LNCAP (cell line): ENCODE measurements at regions not wholly inside any gene's neighbourhood (a gene's known extent, or its start where the extent isn't known, plus 50 kb on each side); places are given as distances from the start of the nearest gene placed in this dataset.

Source experiments
- TF ChIP-seq, protein P1 (sequence below): fragments of 450-650 bp; IDR thresholded peaks from 2 replicates; pipeline ENCODE4 v1.5.1; 2017; ENCODE audit warnings: mild to moderate bottlenecking

DNA sequence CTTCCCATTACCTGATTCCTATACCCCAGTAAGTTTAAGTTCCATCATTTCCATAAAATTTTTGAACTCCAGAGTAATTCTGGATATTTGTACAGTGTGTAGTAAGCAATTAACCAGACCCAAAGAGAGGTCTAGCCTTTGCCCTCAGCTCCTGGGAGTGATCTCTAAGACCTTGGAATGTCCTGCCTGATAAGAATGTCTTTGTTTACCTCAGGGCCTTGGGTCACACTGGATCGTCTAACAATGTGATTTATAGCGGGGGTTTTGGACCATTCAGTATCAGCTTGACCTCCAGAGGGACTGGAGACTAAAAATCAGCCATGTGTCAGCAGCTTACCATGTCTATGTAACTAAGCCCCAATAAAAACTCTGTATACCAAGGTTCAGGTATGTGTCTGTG, 330.9 kb upstream of the PPP1R2C start:
- TF ChIP-seq, protein P1, sequence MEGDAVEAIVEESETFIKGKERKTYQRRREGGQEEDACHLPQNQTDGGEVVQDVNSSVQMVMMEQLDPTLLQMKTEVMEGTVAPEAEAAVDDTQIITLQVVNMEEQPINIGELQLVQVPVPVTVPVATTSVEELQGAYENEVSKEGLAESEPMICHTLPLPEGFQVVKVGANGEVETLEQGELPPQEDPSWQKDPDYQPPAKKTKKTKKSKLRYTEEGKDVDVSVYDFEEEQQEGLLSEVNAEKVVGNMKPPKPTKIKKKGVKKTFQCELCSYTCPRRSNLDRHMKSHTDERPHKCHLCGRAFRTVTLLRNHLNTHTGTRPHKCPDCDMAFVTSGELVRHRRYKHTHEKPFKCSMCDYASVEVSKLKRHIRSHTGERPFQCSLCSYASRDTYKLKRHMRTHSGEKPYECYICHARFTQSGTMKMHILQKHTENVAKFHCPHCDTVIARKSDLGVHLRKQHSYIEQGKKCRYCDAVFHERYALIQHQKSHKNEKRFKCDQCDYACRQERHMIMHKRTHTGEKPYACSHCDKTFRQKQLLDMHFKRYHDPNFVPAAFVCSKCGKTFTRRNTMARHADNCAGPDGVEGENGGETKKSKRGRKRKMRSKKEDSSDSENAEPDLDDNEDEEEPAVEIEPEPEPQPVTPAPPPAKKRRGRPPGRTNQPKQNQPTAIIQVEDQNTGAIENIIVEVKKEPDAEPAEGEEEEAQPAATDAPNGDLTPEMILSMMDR: no peak

- TF ChIP-seq, protein P1: no peak
These were observed 343.7 kb upstream of the PPP1R2C start for GRCh38 chrX:43121637-43122036.

DNA sequence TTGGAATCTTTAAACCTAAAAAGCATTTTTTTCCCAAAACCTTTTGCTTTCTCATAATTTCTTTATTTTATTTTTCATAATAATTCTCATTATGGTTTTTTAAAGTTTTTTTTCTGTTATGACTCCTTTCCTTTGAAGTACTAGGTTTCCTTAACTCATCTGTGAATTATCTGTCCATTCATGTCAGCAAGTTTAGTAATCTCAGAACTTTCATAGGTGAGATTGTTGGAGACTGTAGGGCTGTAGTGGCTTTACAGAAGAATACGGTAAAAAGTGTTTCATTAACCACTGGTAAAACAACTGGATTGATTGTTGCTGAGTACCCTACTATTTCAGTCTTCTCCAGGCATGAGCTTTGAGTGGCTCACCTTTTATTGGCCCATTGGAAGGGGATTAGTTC, 361.7 kb upstream of the PPP1R2C start:
- TF ChIP-seq, protein P1: no peak

DNA sequence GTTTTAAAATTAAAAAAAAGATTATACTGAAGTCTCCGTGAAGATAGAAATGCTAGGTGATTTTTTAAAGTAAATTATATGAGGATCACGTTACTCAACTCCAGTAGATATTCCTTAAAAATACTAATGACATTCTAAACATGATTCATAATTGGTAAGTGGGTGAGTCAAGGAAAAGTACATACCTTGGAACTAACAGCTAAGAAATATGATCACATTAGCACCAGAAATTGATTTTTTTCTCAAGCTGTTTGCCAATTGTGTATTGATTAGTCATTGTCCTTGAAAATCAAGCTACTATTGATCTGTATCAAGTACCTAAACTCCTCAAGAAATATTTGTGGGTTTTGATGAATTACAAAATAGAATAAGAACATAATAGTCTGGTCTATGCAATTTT, 362.6 kb upstream of the PPP1R2C start:
- TF ChIP-seq, protein P1: no peak

- TF ChIP-seq, protein P1: no peak
These were observed 363.9 kb upstream of the PPP1R2C start for GRCh38 chrX:43141885-43142284.

DNA sequence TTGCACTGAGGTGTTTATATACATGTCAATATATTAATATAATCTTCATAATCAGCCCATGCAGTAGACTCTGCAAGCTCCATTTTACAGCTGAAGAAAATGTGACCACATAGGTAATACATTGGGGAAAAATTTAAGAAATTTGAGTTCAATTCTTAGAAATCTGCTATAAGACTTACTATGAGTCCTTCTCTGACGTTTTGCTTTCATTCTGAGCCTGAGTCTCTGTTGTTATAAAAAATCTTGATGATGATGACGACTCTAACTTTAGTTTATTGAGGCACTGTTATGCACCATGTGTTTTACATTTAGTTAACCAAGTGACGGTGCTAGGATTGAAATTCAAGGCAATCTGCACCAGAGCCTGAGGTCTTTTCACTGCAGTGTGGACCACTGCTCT, 370.3 kb upstream of the PPP1R2C start:
- TF ChIP-seq, protein P1: no peak

DNA sequence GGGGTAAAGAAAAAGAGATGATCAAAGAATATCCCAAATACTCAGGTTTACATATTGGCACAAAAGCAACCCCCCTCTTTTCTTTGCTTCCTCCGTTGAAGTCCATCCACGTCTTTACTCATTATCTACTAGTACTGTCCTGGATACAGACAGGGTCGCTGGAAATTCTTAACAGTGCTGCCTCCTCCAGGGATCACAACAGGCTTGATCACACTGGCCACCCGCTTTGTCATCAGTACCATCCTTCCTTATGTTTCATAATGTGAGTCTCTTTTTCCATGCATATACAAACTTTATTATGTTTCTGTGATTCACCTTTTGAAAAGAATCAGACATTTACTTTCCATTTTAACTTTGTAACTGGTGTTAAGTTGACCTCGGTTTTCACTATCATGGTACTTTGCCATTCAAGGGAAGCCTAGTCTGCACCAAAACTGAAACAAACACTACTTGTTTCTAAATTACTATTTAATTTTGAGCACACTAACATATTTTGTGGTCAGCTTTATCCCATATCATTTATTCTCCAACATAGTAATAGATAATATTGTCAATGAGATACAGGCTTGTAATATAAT, 387.5 kb upstream of the PPP1R2C start:
- TF ChIP-seq, protein P1: no peak

DNA sequence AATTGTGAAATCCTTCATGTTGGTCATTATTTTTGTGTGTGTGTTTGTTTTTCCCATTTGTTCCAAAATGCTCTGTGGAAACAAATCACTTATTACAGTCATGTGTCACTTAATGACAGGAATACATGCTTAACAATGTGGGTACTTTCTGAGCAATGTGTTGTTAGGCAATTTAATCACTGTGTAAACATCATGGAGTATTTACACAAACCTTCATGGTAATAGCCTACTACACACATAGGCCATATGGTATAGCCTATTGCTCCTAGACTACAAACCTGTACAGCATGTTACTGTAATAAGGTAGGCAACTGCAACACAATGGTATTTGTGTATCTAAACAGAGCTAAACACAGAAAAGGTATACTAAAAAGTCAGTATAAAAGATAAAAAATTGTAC, 388.9 kb upstream of the PPP1R2C start:
- TF ChIP-seq, protein P1: no peak
